ENCODE measurements at regions not wholly inside any gene's neighbourhood (a gene's known extent, or its start where the extent isn't known, plus 50 kb on each side); places are given as distances from the start of the nearest gene placed in this dataset.

DNA sequence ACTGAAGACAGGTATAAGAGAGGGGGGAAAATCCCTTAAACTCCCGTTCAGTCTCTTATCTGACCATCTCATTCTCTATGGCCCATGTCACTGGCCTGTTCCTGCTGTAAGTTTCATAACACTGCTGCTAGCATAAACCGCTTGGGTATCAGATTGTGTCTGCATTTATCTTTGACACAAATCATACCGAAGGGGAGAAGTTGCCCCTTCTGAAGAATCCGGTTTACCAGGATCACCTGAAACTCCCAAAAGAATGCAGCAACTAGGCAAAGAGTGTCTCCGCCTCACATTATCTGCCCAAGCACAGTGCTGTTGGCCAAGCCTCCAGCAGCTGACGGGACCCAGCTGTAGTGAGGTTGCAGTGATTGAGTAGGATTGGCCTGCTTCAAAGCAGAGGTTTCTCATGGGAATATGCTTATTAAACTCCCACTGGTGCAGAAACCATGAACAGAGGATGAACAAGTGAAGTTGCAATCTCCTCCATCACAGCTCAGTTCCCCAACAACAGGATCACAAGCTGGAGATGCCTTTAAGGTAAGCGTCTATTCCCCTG lies 71.3 kb upstream of the PUDP start:
- TF ChIP-seq, protein P1, sequence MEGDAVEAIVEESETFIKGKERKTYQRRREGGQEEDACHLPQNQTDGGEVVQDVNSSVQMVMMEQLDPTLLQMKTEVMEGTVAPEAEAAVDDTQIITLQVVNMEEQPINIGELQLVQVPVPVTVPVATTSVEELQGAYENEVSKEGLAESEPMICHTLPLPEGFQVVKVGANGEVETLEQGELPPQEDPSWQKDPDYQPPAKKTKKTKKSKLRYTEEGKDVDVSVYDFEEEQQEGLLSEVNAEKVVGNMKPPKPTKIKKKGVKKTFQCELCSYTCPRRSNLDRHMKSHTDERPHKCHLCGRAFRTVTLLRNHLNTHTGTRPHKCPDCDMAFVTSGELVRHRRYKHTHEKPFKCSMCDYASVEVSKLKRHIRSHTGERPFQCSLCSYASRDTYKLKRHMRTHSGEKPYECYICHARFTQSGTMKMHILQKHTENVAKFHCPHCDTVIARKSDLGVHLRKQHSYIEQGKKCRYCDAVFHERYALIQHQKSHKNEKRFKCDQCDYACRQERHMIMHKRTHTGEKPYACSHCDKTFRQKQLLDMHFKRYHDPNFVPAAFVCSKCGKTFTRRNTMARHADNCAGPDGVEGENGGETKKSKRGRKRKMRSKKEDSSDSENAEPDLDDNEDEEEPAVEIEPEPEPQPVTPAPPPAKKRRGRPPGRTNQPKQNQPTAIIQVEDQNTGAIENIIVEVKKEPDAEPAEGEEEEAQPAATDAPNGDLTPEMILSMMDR (IDR thresholded peaks at IDR 0.05), result no peak
- DNase-seq (ENCODE audit: low spot score in 2 of 2), result no peak
- intact Hi-C loops (cut with DNase I), result no loop called here
- Histone ChIP-seq H3K4me1 (no peaks in the 10 kb centered on the region), H3K36me3 (no peaks in the 10 kb centered on the region), H3K9me3 (no peaks in the 10 kb centered on the region), H3K27ac (no peak overlapping the region), H3K27me3 (no peaks in the 10 kb centered on the region), H3K4me3 (no peak overlapping the region)

DNA sequence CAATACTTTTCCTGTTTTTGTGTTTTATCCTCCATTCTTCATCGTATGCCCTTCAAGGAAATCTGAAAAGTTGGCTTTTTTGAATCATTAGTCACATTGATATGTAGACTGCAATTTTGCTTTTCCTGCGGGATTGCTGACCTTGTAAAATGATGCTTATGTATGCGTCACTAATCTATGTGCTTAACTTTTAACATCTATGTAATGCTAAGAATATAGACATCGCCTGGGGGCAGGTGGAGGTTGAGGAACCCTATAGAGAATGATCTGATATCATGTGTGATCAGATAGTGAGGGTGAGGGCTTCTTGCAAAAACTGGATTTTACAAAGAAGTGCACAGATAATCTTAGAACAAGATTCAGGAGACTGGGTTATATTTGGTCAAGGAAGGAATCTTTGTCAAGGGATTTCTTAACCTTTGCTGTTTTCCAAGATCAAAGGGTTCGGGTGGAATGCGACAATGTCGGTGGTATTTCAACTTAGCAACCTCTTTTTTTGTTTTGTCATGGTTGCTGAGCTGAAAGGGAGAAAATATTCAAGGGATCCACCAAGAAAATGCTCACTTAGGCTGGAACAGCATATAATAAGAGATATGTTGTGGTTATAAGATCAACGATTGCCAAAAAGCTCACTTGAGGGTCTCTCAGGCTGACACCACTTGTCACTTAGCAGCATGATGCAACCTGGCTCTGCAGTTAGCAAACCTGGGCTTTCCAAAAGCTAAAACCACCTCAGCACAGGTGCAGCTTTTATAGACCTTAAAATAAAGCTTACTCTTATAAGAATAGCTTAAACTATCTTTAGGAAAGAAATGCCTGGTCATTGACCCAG lies 70.6 kb upstream of the PUDP start:
- DNase-seq (ENCODE audit: low spot score in 2 of 2), result no peak
- intact Hi-C loops (cut with DNase I), result no loop called here
- TF ChIP-seq, protein P1 (IDR thresholded peaks at IDR 0.05), result no peak
- no peaks in the 10 kb centered on the region for H3K27me3 ChIP-seq
- H3K9me3 ChIP-seq, result no peaks in the 10 kb centered on the region
- H3K4me1 ChIP-seq, result no peaks in the 10 kb centered on the region
- no peak overlapping the region for H3K27ac ChIP-seq
- no peaks in the 10 kb centered on the region for H3K36me3 ChIP-seq
- no peak overlapping the region for H3K4me3 ChIP-seq

DNA sequence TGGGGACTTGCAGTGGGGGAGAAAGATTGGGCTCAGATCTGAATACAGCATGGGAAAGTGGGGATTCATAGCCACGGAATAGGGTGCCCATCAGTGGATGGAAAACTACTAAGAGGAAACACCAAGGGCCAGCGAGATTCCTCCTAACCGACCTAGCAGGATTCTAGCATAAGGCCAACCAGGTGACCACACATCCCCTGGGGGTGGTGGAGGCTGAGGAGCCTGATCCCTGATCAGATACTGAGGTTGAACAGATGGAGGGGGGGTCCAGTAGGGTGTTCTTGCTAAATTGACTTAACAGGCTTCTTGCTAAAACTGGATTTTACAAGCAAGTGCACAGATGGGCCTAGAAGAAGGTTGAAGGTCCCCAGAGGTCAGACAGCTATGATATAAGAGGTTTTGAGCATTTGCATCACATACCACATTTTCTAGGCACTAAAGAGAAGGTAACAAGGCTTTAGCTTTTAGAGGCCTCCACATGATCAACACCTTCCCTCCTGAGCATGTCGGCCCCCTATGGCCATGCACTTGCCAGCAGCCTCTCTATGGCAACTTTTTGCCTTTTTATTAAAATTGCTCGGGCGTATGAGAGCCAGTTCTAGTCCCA lies 69.1 kb upstream of the PUDP start:
- Histone ChIP-seq H3K9me3 (no peaks in the 10 kb centered on the region), H3K36me3 (no peaks in the 10 kb centered on the region), H3K27me3 (no peaks in the 10 kb centered on the region), H3K27ac (no peak overlapping the region), H3K4me3 (no peak overlapping the region), H3K4me1 (no peaks in the 10 kb centered on the region)
- TF ChIP-seq, protein P1 (IDR thresholded peaks at IDR 0.05), result no peak
- intact Hi-C loops (cut with DNase I), result no loop called here
- no peak for DNase-seq (ENCODE audit: low spot score in 2 of 2)

- Histone ChIP-seq H3K36me3 (no peaks in the 10 kb centered on the region), H3K27ac (no peak overlapping the region), H3K4me3 (no peak overlapping the region), H3K27me3 (no peaks in the 10 kb centered on the region), H3K9me3 (no peaks in the 10 kb centered on the region), H3K4me1 (no peaks in the 10 kb centered on the region)
- DNase-seq (ENCODE audit: low spot score in 2 of 2), result no peak
- intact Hi-C loops (cut with DNase I), result no loop called here
- TF ChIP-seq, protein P1 (IDR thresholded peaks at IDR 0.05), result no peak
Measured at GRCh38 chrX:7215842-7216241, 67.9 kb upstream of the PUDP start.

DNA sequence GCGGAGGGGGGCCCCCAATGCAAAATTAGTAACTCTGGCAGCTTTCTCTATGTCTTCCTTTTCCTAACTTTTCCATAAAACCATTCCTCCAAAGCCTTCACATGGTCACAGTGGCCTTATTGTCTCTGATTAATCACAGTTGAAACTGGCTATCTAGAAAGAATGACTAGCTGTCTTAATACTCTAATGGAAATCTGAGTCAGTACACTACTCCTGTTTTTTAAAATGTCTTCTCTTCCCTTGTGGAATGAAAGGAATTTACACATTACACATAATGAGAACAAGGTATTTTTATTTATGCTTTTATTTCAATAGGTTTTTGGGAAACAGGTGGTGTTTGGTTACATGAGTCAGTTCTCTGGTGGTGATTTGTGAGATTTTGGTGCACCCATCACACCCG lies 66.3 kb upstream of the PUDP start:
- no peak overlapping the region for H3K27ac ChIP-seq
- no peaks in the 10 kb centered on the region for H3K4me1 ChIP-seq
- intact Hi-C loops (cut with DNase I), result no loop called here
- H3K9me3 ChIP-seq, result no peaks in the 10 kb centered on the region
- TF ChIP-seq, protein P1 (IDR thresholded peaks at IDR 0.05), result no peak
- no peak for DNase-seq (ENCODE audit: low spot score in 2 of 2)
- H3K36me3 ChIP-seq, result no peaks in the 10 kb centered on the region
- no peak overlapping the region for H3K4me3 ChIP-seq
- no peaks in the 10 kb centered on the region for H3K27me3 ChIP-seq
